Gastrocnemius medialis (tissue), 4 donors: ENCODE measurements at regions not wholly inside any gene's neighbourhood (a gene's known extent, or its start where the extent isn't known, plus 50 kb on each side); places are given as distances from the start of the nearest gene placed in this dataset.

Experiments
- CTCF ChIP-seq, 5 experiments: fragments of 450-650 bp in 3 of 5; fragments of 200-600 bp in 2 of 5; sonication (generic) in 2 of 5; IDR thresholded peaks in 4 of 5; conservative IDR thresholded peaks in 1 of 5; 1 replicate in 4 of 5; 2 replicates in 1 of 5; pipeline ENCODE4 v1.5.1; 2016 to 2019; ENCODE audit warnings: antibody characterized with exemption in 5 of 5, mild to moderate bottlenecking in 3 of 5, moderate library complexity in 3 of 5
- POLR2A ChIP-seq, 2 donors: fragments of 450-650 bp; IDR thresholded peaks; one replicate each; pipeline ENCODE4 v1.6.1; 2017; ENCODE audit warnings: antibody characterized with exemption in 2 of 2, mild to moderate bottlenecking in 2 of 2, moderate library complexity in 2 of 2

- TF ChIP-seq POLR2A (IDR thresholded peaks at IDR 0.05), result no peak
- no peak for TF ChIP-seq CTCF (IDR thresholded peaks at IDR 0.05 in 4 of 5, conservative IDR thresholded peaks at IDR 0.05 in 1 of 5)
Observed at GRCh38 chr14:87179936-87180335, 813.0 kb downstream of the GALC start.
